ENCODE measurements at regions not wholly inside any gene's neighbourhood (a gene's known extent, or its start where the extent isn't known, plus 50 kb on each side); places are given as distances from the start of the nearest gene placed in this dataset.

DNA sequence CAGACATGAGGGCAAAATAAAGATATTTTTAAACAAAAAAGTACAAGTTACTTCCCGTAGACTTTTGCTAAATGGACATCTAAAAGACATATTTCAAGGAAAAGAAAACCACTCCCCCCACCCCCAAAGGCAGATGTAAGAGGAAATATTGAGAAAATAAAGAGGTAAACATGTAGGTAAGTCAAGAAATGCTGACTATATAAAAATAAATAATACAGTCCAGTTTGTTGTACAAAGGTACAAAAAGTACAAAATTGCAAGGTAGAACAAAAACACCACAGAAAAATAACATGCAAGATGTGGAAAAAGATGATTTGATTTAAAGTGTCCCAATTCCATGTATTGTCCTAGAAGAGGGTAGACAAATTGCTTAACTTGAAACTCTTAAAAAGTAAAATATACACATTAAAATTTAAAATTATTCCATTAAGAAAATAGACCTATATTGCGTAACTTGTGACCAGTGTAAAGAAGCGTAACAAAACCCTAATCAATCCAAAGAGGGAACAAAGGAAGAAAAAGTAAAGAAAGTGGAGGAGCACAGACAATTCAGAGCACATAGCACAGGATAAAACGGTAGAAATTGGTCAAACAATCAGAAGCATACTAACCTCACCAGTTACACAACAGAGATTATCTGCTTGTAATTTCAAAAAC is 58.4 kb upstream of the FAM216B start:
- intact Hi-C loops (cut with DNase I) = no loop called here
- Histone ChIP-seq H3K27me3 (ENCODE audit: control insufficient read depth, insufficient read depth, low read length) (no peaks in the 10 kb centered on the region), H3K36me3 (ENCODE audit: control insufficient read depth in 2 of 3, insufficient read depth in 3 of 3, low read length in 3 of 3) (no peaks in the 10 kb centered on the region), H3K27ac (ENCODE audit: low read depth in 2 of 2, low read length in 2 of 2) (no peak overlapping the region), H3K9me3 (ENCODE audit: control insufficient read depth in 2 of 3, insufficient read depth in 1 of 3, low read length in 3 of 3) (no peaks in the 10 kb centered on the region), H3K4me3 (ENCODE audit: low read length in 3 of 3) (no peak overlapping the region), H3K4me1 (ENCODE audit: control insufficient read depth in 2 of 3, insufficient read depth in 2 of 3, low read depth in 1 of 3, low read length in 3 of 3) (no peaks in the 10 kb centered on the region), H3K9ac (ENCODE audit: low read length in 3 of 3) (no peak overlapping the region)
- DNase-seq (no peak), FAIRE-seq (no peak)
- TF ChIP-seq, protein P1, sequence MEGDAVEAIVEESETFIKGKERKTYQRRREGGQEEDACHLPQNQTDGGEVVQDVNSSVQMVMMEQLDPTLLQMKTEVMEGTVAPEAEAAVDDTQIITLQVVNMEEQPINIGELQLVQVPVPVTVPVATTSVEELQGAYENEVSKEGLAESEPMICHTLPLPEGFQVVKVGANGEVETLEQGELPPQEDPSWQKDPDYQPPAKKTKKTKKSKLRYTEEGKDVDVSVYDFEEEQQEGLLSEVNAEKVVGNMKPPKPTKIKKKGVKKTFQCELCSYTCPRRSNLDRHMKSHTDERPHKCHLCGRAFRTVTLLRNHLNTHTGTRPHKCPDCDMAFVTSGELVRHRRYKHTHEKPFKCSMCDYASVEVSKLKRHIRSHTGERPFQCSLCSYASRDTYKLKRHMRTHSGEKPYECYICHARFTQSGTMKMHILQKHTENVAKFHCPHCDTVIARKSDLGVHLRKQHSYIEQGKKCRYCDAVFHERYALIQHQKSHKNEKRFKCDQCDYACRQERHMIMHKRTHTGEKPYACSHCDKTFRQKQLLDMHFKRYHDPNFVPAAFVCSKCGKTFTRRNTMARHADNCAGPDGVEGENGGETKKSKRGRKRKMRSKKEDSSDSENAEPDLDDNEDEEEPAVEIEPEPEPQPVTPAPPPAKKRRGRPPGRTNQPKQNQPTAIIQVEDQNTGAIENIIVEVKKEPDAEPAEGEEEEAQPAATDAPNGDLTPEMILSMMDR (IDR thresholded peaks at IDR 0.05; ENCODE audit: borderline replicate concordance, extremely low read depth, insufficient read depth) = no peak

DNA sequence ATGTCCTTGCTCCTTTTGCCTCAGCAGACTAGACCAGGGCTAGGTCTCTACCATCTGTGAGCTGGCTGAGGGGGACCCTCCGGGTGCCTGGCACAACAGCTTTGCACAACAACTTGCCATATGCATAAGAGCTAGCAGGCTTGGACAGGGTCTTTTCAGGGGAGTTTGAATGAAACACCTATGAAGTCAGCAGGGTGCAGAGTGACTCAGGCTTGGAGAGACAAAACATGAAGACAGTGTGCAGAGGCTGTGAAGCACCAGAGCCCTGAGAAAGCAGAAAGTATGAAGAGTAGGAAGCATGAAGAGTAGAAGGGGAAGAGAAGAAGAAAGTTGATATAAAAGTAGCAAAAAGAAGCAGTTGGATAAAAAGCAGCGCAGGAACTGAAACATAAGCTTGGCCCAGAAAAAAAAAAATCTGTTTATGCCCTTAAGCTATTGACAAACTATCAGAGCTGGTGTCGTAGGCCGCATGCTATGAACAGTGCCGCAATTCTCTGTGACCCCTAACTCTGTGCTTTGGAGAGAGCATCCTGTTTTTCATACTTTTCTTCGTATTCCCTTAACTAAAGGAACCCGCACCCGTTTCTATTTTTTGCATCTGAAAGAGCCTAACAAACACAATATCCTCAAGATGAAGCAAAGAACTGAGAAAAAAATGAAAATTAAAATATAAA is 52.7 kb upstream of the FAM216B start:
- no peaks in the 10 kb centered on the region for H3K27me3 ChIP-seq (ENCODE audit: control insufficient read depth, insufficient read depth, low read length)
- no peaks in the 10 kb centered on the region for H3K9me3 ChIP-seq (ENCODE audit: control insufficient read depth in 2 of 3, insufficient read depth in 1 of 3, low read length in 3 of 3)
- H3K36me3 ChIP-seq (ENCODE audit: control insufficient read depth in 2 of 3, insufficient read depth in 3 of 3, low read length in 3 of 3) = no peaks in the 10 kb centered on the region
- intact Hi-C loops (cut with DNase I) = no loop called here
- FAIRE-seq = no peak
- no peak overlapping the region for H3K27ac ChIP-seq (ENCODE audit: low read depth in 2 of 2, low read length in 2 of 2)
- H3K9ac ChIP-seq (ENCODE audit: low read length in 3 of 3) = no peak overlapping the region
- DNase-seq = no peak
- no peak overlapping the region for H3K4me3 ChIP-seq (ENCODE audit: low read length in 3 of 3)
- H3K4me1 ChIP-seq (ENCODE audit: control insufficient read depth in 2 of 3, insufficient read depth in 2 of 3, low read depth in 1 of 3, low read length in 3 of 3) = no peaks in the 10 kb centered on the region
- TF ChIP-seq, protein P1 (IDR thresholded peaks at IDR 0.05; ENCODE audit: borderline replicate concordance, extremely low read depth, insufficient read depth) = no peak

DNA sequence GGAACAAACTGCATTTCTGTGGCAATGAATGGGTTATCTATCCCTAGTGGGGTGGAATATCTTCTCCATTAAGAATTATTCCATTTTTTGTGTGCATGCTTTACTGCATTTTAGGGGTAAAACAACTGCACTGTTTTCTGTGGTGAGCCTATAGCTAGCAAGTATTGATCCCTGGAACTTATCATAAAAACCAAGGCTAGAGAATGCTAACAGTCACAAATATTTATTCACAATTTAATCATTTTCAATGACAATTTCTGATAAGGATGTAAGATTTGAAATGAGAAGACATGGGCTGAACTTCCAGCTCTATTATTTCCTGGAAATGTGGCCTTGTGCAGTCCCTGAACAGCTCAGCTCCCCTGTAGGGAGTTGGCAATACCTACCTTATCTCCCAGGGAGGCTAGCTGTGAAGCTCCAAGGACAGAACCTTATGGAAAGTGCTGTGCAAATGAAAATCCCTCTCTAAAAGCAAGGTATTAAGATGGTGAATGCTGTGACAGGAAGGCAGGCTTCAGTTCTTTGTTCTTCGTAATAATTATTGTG is 51.5 kb upstream of the FAM216B start:
- no peaks in the 10 kb centered on the region for H3K27me3 ChIP-seq (ENCODE audit: control insufficient read depth, insufficient read depth, low read length)
- no peaks in the 10 kb centered on the region for H3K9me3 ChIP-seq (ENCODE audit: control insufficient read depth in 2 of 3, insufficient read depth in 1 of 3, low read length in 3 of 3)
- intact Hi-C loops (cut with DNase I) = no loop called here
- no peak for FAIRE-seq
- H3K4me3 ChIP-seq (ENCODE audit: low read length in 3 of 3) = no peak overlapping the region
- no peak overlapping the region for H3K9ac ChIP-seq (ENCODE audit: low read length in 3 of 3)
- H3K4me1 ChIP-seq (ENCODE audit: control insufficient read depth in 2 of 3, insufficient read depth in 2 of 3, low read depth in 1 of 3, low read length in 3 of 3) = no peaks in the 10 kb centered on the region
- TF ChIP-seq, protein P1 (IDR thresholded peaks at IDR 0.05; ENCODE audit: borderline replicate concordance, extremely low read depth, insufficient read depth) = no peak
- DNase-seq = no peak
- H3K36me3 ChIP-seq (ENCODE audit: control insufficient read depth in 2 of 3, insufficient read depth in 3 of 3, low read length in 3 of 3) = no peaks in the 10 kb centered on the region
- no peak overlapping the region for H3K27ac ChIP-seq (ENCODE audit: low read depth in 2 of 2, low read length in 2 of 2)
